DMS114 treated with DMSO at 0.1 percent for 48 hours (cell line): ENCODE measurements at regions not wholly inside any gene's neighbourhood (a gene's known extent, or its start where the extent isn't known, plus 50 kb on each side); places are given as distances from the start of the nearest gene placed in this dataset.
"Not testable (repeated sequence)": the region's sequence is repeated elsewhere in the genome, so short reads cannot be mapped to it uniquely, and the experiment has no call there.

ENCODE experiments used
- DNase-seq: peaks from one replicate; lab custom pipeline; 2025; ENCODE audit not compliant: unreplicated experiment; lab: John Stamatoyannopoulos, UW

DNA sequence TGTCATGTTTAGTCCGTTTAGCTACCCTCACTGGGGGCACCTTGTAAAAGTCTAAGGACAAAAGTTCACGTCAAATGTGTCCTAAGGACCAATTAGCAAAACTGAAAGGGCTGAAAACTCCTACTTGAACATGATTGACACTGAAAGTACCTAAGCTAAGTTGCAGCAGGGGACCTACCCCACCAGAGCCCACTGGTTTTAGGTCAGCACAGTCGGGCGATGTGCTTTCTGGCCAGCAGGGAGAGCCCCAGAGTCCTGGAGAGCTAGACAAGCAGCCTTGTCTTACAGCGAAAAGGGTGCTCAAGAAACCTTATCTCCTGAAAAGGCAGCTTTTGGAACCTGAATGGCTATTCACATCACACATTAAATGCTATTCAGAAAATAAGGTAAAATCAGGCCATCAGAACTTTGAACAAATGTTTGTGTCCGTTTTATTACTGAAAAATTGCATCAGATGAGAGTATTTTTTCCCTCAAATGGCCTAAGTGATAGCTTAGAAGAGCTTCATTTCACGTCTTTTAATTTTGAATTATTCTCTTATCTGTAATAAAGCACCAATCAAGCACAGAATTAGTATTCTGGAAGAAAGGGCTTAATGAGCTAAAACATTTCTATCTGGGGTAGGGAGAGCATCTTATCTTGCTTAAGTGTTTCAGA is 52.2 kb upstream of the MKI67 start:
- peak; percentile 12 for DNase-seq

DNA sequence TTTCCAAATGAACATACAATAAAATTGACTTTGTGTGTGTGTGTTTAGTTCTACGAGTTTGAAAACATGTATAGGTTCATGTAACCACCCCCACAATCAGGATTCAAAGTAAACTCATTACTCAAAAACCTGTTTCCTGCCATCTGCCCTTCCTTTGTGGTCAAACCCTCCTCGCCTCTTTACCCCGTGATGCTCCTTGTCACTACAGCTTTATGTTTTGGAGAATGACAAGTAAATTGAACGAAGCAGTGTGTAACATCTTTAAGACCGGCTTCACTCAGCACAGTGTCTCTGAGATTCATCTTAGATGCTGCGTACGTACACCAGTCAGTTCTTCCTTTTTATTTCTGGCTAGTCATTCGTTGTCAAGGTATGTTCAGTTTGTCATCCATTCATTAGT is 54.6 kb upstream of the MKI67 start:
- DNase-seq: no peak

DNA sequence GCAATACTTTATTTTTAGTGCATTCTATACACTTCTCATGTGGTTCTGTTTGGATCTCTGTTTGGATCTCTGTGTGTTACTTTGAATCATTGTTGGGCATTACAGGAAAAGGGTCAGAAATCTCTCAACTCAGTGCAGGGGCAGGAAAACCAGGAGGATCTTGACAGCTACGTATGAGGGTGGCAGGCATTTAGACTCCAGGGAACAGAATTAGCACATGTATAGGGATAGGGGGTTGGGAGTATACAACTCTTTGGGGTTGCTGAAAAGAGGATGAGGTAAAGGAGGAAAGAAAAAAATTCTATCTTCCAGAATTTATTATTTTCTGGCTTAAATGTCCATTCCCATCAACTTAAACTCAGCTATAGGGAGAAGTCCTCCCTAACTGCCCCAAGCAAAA is 59.4 kb upstream of the MKI67 start:
- no peak for DNase-seq

DNA sequence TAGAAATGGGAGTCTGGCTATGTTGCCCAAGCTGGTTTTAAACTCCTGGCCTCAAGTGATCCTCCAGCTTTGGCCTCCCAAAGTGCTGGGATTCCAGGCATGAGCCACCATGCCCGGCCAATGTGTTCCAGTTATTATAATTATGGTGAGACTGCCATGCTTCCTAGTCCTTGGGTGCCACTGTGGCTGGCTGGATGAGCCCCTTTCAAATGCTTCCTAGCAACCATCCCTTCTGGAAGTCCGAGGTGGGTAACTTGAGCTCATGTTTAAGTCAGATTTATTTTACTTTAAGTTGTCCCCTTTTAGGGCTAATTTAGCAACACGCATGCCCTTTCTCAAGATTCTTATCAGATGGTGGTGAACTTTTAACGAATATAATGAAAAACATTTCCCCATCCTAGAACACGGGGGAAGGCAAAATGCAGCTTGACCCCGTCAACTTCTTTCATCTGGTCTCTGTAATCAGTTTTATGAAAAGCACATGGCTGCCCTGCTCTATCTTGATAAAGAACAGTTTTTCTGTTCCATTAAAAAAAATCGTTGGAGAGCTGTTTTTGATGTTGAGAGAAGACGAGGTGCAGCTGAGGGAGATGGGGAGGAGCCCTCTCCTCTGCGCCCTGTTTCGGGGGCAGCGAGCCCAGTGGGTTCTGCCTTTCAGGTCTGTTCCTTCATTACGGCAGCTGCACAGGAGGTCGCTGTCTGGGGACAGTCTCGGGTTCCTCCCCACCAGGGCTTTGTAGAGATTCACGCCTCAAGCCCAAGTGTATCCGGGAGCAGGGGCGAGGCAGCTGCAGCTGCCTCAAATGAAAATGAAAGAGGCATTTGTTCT is 61.0 kb upstream of the MKI67 start:
- no peak for DNase-seq

DNA sequence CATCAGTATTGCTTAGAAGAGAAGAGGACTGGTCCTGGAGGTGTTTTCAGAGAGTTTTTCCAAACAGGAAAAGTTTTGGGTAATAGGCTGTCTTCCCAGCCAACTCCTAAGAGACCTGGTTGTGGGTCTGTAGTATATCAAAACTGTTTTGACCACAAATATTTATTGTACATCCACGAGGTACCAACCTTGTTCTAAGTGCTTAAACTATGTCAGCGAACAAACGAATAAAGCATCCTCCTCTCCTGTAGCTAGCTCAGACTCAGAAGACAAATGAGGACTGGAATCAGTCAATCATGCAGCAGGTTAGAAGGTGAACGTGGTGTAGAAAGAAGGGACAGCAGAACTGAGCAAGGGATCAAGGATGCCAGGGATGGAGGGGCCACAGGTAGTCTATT is 61.6 kb upstream of the MKI67 start:
- DNase-seq: no peak

DNA sequence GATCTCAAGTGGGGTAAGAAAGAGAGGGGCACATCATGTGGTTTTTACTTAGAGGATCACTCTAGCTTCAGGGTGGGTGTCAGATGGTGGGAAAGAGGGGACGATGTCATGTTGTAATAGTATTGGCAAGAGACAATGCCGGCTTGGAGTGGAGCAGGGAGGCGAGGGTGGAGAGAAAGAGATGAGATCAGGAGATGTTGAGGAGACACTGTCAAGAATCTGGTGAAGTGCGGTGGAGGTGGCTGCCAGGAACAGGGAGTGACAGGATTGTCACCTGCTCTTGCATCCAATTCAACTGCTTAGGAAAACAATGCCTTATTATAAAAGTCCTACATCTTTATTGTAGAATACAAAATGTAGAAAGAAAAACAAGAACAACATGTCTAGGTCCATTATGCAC is 63.0 kb upstream of the MKI67 start:
- no peak for DNase-seq

DNA sequence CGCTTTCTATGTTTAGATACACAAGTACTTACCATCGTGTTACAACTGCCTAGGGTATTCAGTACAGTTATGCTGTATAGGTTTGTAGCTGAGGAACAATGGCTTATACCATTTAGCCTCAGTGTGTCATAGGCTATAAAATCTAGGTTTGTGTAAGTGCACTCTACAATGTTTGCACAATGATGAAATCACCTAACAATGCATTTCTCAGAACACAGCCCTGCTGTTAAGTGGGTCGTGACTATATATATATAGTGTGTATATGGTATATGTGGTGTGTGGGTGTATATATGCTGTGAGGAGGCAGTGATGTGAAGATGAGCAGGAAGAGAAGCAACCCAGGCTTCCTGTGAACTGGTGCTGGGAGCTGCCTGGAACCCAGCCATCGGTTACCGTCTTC is 65.6 kb upstream of the MKI67 start:
- no peak for DNase-seq

DNA sequence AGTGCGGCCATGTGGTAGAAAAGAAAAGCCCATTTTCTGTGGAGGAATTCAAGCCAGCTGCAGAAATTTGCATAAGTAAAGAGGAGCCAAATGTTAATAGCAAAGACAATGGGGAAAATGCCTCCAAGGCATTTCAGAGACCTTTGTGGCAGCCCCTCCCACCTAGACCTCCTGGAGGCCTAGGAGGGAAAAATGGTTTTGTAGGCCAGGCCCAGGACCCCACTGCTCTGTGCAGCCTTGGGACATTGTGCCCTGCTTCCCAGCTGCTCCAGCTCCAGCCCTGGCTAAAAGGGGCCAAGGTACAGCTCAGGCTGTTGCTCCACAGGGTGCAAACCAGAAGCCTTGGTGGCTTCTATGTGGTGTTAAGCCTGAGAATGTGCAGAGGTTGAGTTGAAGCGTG is 75.6 kb upstream of the MKI67 start:
- DNase-seq: not testable (repeated sequence)

DNA sequence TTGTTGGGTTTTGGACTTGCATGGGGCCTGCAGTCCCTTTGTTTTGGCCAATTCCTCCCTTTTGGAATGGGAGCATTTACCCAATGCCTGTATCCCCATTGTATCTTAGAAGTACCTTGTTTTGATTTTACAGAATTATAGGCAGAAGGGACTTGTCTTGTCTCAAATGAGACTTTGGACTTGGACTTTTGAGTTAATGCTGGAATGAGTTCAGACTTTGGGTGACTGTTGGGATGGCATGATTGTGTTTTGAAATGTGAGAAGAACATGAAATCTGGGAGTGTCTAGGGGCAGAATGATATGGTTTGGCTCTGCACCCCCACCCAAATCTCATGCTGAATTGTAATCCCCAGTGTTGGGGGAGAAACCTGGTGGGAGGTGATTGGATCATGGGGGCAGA is 76.8 kb upstream of the MKI67 start:
- DNase-seq: no peak

DNA sequence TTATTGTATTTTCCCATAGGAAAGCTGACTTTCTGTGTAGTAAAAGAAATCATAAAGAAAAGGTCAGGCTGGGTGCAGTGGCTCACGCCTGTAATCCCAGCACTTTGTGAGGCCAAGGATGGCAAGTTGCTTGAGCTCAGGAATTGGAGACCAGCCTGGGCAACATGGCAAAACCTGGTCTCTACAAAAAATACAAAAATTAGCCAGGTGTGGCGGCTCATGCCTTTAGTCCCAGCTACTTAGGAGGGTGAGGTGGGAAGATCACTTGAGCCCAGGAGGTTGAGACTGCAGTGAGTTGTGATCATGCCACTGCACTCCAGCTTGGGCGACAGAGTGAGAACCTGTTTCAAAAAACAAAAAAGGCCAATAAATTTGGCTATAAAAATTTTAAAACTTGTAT is 79.4 kb upstream of the MKI67 start:
- not testable (repeated sequence) for DNase-seq

DNA sequence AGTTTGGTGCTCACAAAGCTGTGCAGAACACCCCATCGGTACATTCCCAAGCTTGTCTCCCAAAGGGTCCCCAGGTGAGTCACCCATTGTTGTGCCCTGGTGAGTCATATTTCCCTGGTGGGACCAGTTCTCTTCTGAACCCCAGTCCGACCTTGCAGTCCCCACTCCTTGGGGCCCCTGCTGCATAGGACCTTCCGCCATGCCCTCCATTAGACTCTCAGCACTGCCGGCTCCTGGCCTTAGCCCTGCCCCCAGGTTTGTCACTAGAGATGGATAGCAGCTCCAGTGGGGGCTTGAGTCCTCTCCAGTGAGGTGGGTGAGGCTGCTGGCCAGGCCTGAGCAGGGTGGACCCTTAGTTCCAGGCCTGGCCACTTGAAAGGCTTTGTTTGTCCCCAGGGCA is 80.5 kb upstream of the MKI67 start:
- no peak for DNase-seq

DNA sequence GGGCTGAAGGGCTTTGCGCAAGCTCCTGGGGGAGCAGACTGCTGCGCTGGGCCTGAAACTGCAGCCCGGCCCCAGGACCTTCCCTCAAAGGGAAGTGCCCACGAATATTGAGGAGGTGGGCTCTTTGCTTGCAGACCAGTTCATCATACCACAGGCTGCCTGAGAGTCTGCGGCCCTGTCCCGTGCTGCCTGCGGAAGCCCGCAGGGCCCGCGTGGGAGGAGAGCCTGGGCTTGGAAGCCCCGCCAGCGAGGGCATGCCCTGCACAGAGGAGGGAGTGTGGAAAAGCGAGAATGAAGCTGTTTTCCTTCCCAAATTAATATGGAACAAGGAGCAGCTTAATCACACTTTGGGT is 83.6 kb upstream of the MKI67 start:
- DNase-seq: no peak

DNA sequence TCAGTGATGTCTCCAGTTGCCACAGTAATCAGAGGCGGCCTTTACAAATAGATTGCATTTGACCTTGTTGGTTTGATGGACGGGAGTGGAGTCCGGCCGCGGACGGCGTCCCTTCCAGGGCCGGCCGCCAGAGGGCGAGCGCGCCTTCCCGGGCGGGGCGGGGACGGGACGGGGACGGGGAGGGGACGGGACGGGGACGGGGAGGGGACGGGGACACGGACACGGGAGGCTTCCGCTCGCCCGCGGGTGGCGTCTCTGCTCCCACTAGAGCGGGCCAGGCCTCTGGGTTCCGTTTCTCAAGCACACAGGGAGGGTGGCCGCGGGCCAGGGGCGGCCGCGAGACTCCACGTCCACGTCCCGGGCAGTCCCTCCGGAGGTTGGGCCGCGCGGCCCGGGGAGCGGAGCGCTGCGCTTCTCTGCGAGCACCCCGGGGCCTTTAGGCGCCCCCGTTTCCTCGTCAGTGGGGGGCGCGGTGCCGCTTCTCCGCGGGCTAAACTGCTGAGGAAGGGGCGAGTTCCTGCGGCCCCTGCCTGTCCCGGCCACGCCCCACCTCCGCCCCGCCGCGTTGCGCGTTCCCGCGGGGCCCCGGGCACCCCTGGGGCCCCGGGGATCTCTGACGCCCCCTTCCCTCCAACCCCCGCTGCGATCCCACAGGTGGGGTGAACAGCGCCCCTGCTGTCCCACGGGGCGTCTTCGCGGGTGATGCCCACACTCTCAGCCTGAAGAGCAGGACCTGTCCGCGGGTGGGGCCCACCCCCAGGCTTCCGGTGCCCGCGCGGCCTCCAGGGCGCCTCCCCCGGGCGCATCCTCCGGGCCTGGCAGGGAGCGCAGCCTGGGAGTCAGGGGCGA is 84.2 kb upstream of the MKI67 start:
- DNase-seq: peak; percentile 25

DNA sequence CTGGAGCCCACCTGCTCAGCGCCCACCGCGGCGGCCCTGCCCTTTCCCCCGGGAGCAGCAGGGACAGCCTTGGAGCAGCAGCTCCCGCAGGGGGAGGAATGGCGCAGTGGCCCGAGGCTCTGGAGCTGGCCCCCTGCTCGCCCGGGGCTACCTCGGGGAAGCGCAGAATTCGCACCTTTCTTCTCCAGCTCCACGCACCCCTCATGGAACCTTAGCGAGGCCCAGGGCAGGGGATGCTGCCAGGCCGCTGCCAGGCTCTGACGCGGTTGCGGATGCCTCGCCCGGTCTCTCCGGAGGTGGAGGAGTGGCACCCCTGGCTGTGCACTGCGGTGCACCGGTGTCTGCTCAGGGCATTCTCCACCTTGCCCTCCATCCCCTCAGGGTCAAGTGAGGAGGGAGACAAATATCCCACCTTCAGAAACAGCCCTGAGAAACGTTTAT is 84.9 kb upstream of the MKI67 start:
- no peak for DNase-seq

DNA sequence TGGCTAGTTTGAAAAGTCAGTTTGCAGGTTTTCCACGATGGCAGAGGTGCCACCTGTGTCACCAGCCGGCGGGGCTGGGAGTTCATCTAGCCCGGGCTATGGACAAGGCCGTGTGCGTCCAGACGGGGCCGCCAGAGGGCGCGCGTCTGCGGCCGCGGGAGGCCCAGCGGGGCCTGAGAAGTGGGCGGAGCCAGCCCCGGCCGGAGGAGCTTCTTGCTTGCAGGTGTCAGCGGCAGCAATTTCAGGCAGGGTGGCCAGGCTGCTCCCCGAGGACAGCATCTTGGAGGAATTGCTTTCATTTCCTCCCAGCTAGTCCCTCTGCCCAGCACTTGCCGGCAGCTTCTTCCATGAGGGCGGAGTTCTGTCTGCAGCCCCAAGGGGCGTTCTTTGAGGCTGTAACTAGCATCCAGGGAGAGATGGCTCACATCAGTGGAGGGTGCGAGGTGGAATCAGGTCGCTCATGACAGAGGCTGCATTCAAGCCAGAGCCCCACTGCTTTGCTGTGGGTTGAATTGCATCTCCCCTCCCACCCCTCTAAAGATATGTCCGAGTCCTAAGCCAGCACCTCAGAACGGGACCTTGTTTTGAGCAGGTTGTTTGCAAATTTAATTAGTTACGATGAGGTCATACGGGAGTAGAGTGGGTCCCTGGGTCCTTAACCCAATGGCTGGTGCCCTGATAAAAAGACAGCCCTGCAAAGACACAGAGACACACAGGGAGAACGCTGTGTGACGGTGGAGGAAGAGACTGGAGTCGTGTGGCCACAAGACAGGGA is 85.9 kb upstream of the MKI67 start:
- DNase-seq: peak; percentile 77

DNA sequence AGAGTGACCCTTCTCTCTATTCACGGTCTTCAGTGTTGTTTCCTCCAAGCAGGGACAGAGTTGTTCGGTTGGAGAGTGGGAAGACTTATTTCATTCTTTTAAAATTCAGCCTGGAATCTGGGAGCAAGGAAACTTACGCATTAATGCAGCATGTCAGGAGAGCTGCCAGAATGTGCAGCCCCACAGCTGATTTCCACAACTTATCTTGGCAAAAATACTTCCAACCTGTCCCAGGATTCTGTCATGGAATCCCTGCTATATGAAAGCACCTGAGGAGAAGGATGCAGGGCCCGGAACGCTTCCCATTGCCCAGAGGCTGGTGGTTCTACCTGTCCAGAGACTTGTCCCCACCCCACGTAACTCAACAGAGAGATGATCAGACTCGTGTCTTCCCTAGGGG is 86.9 kb upstream of the MKI67 start:
- DNase-seq: no peak

DNA sequence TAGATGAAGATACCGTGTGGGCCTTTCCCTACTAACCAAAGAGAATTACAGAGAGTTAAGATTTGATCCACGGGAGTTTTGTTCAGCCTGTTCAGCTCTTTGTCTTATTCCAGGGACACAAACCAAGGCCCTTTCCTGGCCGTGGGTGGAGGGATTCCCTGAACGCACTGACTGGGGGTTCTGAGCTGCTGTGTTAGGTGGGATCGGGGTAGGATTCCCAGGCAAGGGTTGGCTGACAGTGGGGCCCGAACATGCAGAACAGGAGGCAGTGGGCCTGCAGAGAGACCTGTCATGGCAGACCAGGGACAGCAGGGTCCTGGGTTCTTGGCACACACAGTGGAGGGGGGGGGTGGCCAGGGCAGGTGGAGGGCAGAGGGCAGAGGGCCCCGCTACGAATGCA is 89.5 kb upstream of the MKI67 start:
- DNase-seq: no peak

DNA sequence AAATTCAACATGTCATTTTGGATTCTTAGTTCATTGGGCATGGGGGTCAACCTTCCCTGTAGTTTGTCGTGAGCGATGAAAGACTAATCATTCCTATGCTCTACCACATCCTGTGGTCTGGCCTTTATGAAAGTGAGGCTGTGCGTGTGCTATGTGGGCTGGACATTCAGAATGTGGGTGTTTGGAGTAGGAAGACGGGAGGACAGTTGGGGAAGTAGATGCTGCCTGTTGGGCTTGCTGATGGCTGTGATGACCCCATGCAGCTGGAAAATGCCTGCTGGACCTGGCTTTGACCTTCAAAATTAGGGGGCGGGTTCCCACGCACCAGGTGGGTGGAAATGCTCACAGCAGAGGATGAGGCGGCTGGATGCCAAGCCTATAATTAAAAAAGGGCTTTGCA is 90.9 kb upstream of the MKI67 start:
- DNase-seq: no peak

DNA sequence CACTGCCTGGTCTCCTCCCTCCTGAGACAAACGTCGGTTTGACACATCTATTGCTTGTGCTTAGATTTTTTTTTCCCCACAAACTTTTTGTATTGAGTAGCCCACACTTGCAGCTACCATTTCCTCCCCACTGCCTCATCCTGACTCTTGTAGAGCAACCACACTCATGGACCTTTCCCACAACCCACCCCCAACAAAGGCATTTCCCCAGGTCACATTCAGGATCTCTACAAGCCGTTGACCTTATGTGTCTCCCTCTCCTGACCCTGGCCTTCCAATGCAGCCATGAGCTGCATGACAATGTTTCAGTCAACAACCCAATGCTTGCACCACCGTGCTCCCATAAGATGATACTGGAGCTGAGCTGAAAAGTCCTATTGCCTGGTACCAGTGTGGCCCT is 91.9 kb upstream of the MKI67 start:
- DNase-seq: no peak

DNA sequence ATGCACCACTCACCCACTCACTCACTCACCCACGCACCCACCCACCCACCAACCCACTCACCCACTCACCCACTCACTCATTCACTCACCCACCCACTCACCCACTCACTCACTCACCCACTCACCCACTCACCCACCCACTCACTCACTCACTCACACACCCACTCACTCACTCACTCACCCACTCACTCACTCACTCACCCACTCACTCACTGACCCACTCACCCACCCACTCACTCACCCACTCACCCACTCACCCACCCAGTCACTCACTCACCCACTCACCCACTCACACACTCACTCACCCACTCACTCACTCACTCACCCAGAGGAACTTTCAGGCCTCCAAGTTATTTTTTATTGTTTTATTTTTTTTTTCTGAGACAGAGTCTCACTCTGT is 93.1 kb upstream of the MKI67 start:
- DNase-seq: no peak

DNA sequence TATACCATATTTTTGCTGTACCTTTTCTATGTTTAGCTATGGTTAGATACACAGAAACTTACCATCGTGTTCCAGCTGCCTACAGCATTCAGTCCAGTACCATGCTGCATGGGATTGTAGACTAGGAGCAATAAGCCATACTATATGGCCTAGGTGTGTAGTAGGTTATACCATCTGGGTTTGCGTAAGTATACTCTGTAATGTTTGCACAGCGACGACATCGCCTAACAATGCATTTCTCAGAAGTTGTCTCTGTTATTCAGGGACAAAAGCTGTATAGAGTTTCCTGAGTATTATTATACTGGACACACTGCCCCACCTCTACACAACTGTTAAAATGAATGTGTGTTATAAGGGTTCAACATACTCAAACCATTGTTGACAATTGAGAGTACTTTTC is 93.8 kb upstream of the MKI67 start:
- DNase-seq: no peak
